ENCODE measurements at regions not wholly inside any gene's neighbourhood (a gene's known extent, or its start where the extent isn't known, plus 50 kb on each side); places are given as distances from the start of the nearest gene placed in this dataset.

GRCh38 chr7:25537662-25538375 lies 309.5 kb upstream of the NPVF start:
- TF ChIP-seq CTCF (IDR thresholded peaks at IDR 0.05) (no peak), POLR2A (IDR thresholded peaks at IDR 0.05) (no peak)

All from Peyer's patch (tissue), 4 donors.